GM21786 (cell line): ENCODE measurements at regions not wholly inside any gene's neighbourhood (a gene's known extent, or its start where the extent isn't known, plus 50 kb on each side); places are given as distances from the start of the nearest gene placed in this dataset.

ENCODE experiments used
- ATAC-seq: cut with Tn5 transposase; IDR thresholded peaks from one replicate; pipeline ENCODE4 v1.9.1; 2021; ENCODE audit not compliant: unreplicated experiment

- ATAC-seq, result no peak
Observed at GRCh38 chr5:88377240-88377639, 108.6 kb upstream of the TMEM161B start.

GRCh38 chr5:88376728-88377127 lies 108.1 kb upstream of the TMEM161B start:
- ATAC-seq, result no peak

GRCh38 chr5:88374391-88374790 lies 105.7 kb upstream of the TMEM161B start:
- no peak for ATAC-seq

GRCh38 chr5:88370824-88371223 lies 102.2 kb upstream of the TMEM161B start:
- ATAC-seq, result no peak

GRCh38 chr5:88368201-88368600 lies 99.6 kb upstream of the TMEM161B start:
- no peak for ATAC-seq

- no peak for ATAC-seq
Observed at GRCh38 chr5:88364991-88365390, 96.3 kb upstream of the TMEM161B start.

- ATAC-seq, result no peak
Observed at GRCh38 chr5:88355490-88356050, 86.9 kb upstream of the TMEM161B start.

GRCh38 chr5:88325868-88326267 lies 57.2 kb upstream of the TMEM161B start:
- ATAC-seq, result no peak

GRCh38 chr5:88322785-88323184 lies 54.1 kb upstream of the TMEM161B start:
- no peak for ATAC-seq
